IMR-90 (cell line): ENCODE measurements at regions not wholly inside any gene's neighbourhood (a gene's known extent, or its start where the extent isn't known, plus 50 kb on each side); places are given as distances from the start of the nearest gene placed in this dataset.

ENCODE experiments used
- BHLHE40 ChIP-seq: fragments of 150-350 bp; IDR thresholded peaks from 2 replicates; pipeline ENCODE4 v1.6.1; 2016; ENCODE audit warnings: mild to moderate bottlenecking, low read depth, low read length
- CEBPB ChIP-seq: IDR thresholded peaks from 2 replicates; pipeline ENCODE4 v1.6.1; 2012; ENCODE audit warnings: low read depth, low read length, improper control_type of control experiment
- CHD1 ChIP-seq: IDR thresholded peaks from 2 replicates; pipeline ENCODE4 v1.6.1; 2012; ENCODE audit warnings: low read depth, low read length, improper control_type of control experiment
- CTCF ChIP-seq: conservative IDR thresholded peaks from 2 replicates; pipeline ENCODE4 v1.5.1; 2012; ENCODE audit warnings: mild to moderate bottlenecking, low read depth, low read length, improper control_type of control experiment
- FOS ChIP-seq: fragments of 150-350 bp; IDR thresholded peaks from 2 replicates; pipeline ENCODE4 v1.6.1; 2016; ENCODE audit warnings: low read depth, low read length
- MAZ ChIP-seq: IDR thresholded peaks from 2 replicates; pipeline ENCODE4 v1.6.1; 2012; ENCODE audit warnings: low read depth, mild to moderate bottlenecking, low read length, improper control_type of control experiment, moderate library complexity, borderline replicate concordance
- POLR2A ChIP-seq: IDR thresholded peaks from 2 replicates; pipeline ENCODE4 v1.6.1; 2012; ENCODE audit warnings: mild to moderate bottlenecking, low read depth, low read length
- RAD21 ChIP-seq: IDR thresholded peaks from 2 replicates; pipeline ENCODE4 v1.6.1; 2012; ENCODE audit warnings: low read length, improper control_type of control experiment
- RCOR1 ChIP-seq: IDR thresholded peaks from 2 replicates; pipeline ENCODE4 v1.6.1; 2012; ENCODE audit warnings: mild to moderate bottlenecking, low read length, improper control_type of control experiment; ENCODE audit not compliant: insufficient replicate concordance
- RFX5 ChIP-seq: IDR thresholded peaks from 2 replicates; pipeline ENCODE4 v1.8.0; 2012; ENCODE audit warnings: low read depth, mild to moderate bottlenecking, low read length, moderate library complexity
- USF2 ChIP-seq: fragments of 150-350 bp; IDR thresholded peaks from 2 replicates; pipeline ENCODE4 v1.6.1; 2017; ENCODE audit warnings: mild to moderate bottlenecking, antibody characterized with exemption, low read length, low read depth

- no peak for TF ChIP-seq CTCF
- TF ChIP-seq CHD1, result no peak
- TF ChIP-seq RAD21, result no peak
- TF ChIP-seq POLR2A, result no peak
- TF ChIP-seq FOS, result no peak
- TF ChIP-seq CEBPB, result no peak
- TF ChIP-seq BHLHE40, result no peak
- TF ChIP-seq RFX5, result no peak
- TF ChIP-seq RCOR1, result no peak
- no peak for TF ChIP-seq USF2
- TF ChIP-seq MAZ, result no peak
These were observed 349.1 kb upstream of the USP15 start for GRCh38 chr12:61911113-61911512.
